PC-3 (cell line): ENCODE measurements at regions not wholly inside any gene's neighbourhood (a gene's known extent, or its start where the extent isn't known, plus 50 kb on each side); places are given as distances from the start of the nearest gene placed in this dataset.

Experiments
- CTCF ChIP-seq: fragments of 300-600 bp; sonication (generic); conservative IDR thresholded peaks from 2 replicates; pipeline ENCODE4 v1.5.1; 2017; ENCODE audit warnings: antibody characterized with exemption, low read depth, mild to moderate bottlenecking, low read length
- EZH2 ChIP-seq: fragments of 300-600 bp; sonication (generic); IDR thresholded peaks from one replicate; pipeline ENCODE4 v1.6.1; 2017; ENCODE audit warnings: antibody characterized with exemption, mild to moderate bottlenecking, low read length; ENCODE audit not compliant: unreplicated experiment
- EZH2phosphoT487 ChIP-seq: fragments of 300-600 bp; sonication (generic); IDR thresholded peaks from 2 replicates; pipeline ENCODE4 v1.6.1; 2018; ENCODE audit warnings: mild to moderate bottlenecking, antibody characterized with exemption, low read length, borderline replicate concordance

- no peak for TF ChIP-seq CTCF
- no peak for TF ChIP-seq EZH2
- no peak for TF ChIP-seq EZH2phosphoT487
These were observed 798.5 kb upstream of the IGFBP3 start for GRCh38 chr7:46719616-46720015.
